GM12872 (cell line): ENCODE measurements at regions not wholly inside any gene's neighbourhood (a gene's known extent, or its start where the extent isn't known, plus 50 kb on each side); places are given as distances from the start of the nearest gene placed in this dataset.

Experiments used
- TF ChIP-seq, protein P1 (sequence below): IDR thresholded peaks from 3 replicates; pipeline ENCODE4 v1.5.1; 2011; ENCODE audit warnings: low read depth, mild to moderate bottlenecking, low read length, moderate library complexity; ENCODE audit not compliant: insufficient read depth

DNA sequence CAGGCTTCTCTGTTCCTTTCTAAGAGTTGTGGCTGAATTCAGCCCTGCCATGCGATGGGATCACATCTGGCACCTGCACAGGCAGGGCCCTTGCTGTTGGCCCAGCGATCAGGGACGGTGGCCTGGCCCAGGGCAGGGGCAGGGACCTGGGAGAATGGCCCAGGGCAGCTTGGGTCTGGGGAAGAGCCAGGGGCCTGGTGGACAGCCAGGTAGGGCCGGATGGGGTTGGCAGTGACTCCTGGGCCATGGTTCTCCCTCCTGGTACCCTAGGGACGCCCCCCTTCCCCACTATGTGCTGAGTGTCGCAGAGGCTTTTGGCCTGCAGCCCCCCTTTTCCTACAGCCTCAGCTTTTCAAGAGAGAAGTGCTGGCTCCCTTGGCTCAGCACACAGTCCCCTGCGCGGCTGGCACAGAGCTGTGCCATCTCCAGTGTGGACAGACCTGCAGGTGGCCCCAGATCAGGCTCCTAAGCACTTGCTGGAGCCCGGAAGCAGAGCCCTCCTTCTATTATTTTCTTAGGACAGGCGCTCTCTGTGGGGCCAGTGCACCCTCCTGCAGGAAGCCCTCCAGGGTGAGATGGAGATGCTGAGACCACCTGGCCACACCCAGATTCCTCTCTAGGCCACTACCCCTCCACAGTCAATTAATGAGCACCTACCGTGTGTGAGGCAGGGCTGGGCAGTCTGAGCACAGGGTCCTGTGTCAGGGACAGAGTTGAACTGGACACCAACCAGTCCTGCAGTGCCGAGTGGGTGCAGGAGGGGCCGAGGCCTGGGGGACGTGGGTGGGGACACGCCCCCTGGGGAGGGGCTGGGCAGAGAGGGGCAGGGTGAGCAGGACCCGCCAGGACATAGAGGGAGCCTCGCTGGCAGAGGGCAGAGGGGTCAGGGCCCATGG lies 267.6 kb downstream of the ADGRD1 start:
- TF ChIP-seq, protein P1, sequence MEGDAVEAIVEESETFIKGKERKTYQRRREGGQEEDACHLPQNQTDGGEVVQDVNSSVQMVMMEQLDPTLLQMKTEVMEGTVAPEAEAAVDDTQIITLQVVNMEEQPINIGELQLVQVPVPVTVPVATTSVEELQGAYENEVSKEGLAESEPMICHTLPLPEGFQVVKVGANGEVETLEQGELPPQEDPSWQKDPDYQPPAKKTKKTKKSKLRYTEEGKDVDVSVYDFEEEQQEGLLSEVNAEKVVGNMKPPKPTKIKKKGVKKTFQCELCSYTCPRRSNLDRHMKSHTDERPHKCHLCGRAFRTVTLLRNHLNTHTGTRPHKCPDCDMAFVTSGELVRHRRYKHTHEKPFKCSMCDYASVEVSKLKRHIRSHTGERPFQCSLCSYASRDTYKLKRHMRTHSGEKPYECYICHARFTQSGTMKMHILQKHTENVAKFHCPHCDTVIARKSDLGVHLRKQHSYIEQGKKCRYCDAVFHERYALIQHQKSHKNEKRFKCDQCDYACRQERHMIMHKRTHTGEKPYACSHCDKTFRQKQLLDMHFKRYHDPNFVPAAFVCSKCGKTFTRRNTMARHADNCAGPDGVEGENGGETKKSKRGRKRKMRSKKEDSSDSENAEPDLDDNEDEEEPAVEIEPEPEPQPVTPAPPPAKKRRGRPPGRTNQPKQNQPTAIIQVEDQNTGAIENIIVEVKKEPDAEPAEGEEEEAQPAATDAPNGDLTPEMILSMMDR = no peak

DNA sequence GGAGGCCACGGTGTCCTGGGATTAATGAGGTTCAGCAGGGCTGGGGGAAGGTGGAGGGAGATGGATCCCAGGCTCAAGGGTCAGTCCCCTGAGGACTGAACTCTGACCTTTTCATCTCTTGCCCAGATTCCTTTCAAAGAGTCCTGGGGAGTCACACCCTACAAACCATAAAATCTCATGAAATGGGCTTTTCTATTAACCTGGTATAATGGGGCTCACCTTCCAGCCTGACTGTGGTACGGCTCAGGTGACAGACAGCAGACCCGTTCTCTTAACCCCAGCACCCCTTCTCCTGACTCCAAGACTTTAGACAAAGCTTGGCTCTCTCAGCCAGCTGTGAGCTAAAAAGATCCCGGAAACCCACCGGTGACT lies 268.2 kb downstream of the ADGRD1 start:
- TF ChIP-seq, protein P1 = no peak

DNA sequence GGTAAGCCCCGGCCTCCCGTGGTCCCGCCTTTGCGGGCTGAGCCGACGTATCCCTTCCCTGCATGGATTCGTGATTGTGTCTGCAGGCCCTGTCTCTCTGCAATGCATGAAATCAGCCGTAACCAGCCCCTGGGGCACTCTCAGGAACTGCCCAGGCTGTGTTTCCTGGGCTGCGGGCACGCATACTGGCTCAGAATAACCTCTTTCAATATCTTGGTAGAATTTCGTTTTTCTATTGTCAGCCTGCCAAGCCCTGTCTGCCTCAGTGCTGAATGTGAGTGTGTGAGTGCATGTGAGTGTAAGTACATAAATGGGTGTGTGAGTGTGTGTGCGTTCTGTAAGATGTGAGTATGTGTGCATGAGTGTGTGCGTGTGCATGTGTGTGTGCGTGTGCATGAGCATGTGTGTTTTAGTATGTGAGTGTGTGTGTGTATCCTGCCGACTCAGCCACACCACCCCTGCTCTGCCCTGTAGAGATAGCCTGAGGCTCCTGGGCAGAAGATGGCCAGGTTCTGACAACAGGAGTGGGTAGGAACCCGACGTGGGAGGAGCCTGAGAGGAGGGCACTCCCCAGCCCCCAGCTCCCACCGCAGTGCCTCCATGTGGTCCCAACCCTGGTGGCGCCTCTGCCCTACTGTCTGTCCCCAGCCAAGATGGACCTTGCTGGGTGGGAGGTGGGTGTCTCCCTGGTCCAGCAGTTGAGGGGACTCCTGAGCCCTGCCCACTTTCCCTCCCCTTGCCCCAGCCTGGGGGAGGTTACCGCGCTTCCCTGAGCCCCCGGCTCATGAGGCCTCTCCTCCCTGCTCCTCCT lies 268.8 kb downstream of the ADGRD1 start:
- TF ChIP-seq, protein P1 = no peak

GRCh38 chr12:131223171-131223761 lies 269.6 kb downstream of the ADGRD1 start:
- TF ChIP-seq, protein P1 = no peak

- TF ChIP-seq, protein P1 = no peak
These were observed 270.1 kb downstream of the ADGRD1 start for GRCh38 chr12:131223791-131224225.

DNA sequence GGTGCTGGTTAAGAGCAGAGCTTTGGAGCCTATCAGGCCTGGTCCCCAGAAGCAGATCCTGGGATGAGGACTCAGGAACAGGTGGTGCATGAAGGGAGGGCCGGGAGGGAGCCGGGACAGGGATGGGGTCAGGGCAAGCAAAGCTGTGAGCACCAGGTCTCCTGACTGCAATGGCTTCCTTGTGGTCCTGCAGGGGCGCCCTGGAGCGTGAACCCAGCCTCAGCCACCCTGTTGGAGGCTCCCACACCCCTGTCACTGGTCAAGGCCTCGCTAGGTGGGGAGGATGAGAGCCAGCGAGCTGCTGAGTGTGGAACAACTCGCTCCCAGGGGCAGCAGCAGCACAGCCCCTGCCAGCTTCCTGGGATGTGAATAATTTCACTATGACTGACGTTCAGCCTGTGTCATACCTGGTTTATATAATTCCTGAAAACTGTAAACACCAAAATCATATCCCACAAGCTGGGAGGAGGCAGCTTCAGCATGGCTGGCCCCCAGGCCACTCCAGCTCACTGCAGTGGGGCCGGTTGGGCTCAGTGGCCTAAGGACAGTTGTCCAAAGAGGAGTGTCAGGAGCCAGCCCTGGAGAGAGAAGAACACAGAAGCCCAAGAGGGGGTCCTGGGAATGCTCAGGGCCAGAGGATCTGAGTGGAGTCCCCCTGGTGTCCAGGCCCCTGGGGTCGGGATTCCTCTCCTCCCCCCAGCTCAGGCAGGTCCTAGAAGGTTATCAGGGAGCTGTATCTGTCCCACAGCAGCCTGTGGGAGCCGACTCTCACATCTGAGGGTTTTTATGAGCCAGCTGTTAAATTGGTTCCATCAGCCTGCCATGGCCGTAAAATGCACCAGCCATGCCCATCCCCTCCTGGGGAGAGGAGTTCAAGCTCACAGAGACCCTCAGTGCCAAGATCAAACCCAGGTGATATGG lies 272.9 kb downstream of the ADGRD1 start:
- TF ChIP-seq, protein P1 = no peak
